ENCODE measurements at regions not wholly inside any gene's neighbourhood (a gene's known extent, or its start where the extent isn't known, plus 50 kb on each side); places are given as distances from the start of the nearest gene placed in this dataset.
A peak's percentile ranks its signal among the peaks of the same experiment; 100 is the strongest.

DNA sequence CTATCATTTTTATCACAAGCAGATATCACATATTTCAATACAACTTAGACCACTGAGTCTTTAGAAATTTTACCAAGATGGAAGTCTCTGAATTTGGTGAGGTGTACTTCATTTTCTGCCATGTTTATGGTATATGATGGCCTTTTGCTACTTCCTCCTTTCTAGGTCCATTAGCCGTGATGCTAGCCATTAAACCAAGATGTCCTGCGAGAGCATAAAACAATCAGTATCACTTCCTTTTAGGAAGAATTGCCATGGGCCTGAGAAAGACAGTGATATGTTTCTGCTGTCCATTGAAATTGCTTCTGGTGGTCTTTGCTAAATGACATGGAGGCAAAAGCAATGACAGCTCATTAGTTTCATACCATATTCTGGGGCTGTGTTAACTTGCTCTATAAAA lies 1851.7 kb upstream of the IGFBP7 start:
- FAIRE-seq (no peak), DNase-seq (ENCODE audit: insufficient read length, low spot score) (no peak)
- TF ChIP-seq, protein P1, sequence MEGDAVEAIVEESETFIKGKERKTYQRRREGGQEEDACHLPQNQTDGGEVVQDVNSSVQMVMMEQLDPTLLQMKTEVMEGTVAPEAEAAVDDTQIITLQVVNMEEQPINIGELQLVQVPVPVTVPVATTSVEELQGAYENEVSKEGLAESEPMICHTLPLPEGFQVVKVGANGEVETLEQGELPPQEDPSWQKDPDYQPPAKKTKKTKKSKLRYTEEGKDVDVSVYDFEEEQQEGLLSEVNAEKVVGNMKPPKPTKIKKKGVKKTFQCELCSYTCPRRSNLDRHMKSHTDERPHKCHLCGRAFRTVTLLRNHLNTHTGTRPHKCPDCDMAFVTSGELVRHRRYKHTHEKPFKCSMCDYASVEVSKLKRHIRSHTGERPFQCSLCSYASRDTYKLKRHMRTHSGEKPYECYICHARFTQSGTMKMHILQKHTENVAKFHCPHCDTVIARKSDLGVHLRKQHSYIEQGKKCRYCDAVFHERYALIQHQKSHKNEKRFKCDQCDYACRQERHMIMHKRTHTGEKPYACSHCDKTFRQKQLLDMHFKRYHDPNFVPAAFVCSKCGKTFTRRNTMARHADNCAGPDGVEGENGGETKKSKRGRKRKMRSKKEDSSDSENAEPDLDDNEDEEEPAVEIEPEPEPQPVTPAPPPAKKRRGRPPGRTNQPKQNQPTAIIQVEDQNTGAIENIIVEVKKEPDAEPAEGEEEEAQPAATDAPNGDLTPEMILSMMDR (IDR thresholded peaks at IDR 0.05; ENCODE audit: insufficient read depth, missing control alignments) = no peak

DNA sequence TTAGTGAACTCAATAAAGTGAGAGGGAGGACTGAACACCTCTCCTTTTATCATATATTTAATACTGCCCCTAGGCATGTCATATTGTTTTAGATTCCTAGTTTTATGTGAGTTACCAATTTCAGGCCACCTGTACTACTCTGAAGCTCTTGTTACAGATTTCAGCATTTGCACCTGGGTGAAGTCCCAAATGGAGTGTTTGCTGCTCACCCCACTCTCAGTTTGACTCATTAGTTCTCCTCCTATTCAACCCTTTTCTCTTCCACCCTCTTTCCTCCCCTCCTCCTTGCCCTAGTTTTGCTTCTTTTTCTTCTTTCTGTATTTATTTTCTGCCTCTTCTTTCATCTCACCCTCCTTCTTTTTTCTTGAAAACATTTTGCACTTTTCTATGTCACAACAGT lies 1852.2 kb upstream of the IGFBP7 start:
- TF ChIP-seq, protein P1 (IDR thresholded peaks at IDR 0.05; ENCODE audit: insufficient read depth, missing control alignments) = no peak
- no peak for DNase-seq (ENCODE audit: insufficient read length, low spot score)
- FAIRE-seq = no peak

DNA sequence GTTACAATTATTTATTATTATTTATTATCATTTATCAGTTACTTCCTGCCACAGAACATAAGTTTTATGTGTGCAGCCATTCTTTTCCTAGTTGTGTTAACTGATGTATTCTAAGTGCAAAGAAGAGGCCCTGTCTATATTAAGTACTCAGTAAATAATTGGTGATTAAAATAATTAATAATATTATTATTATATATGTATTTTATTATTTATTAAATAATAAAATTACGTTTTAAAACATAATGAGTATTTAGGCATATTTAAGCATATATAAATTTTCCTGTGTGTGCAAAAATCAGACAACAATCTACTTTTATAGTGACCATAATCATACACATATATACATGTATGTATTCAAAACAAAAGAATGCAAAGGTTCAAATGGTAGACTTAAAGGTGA lies 1871.6 kb upstream of the IGFBP7 start:
- TF ChIP-seq, protein P1 (IDR thresholded peaks at IDR 0.05; ENCODE audit: insufficient read depth, missing control alignments) = no peak
- FAIRE-seq (no peak), DNase-seq (ENCODE audit: insufficient read length, low spot score) (no peak)

DNA sequence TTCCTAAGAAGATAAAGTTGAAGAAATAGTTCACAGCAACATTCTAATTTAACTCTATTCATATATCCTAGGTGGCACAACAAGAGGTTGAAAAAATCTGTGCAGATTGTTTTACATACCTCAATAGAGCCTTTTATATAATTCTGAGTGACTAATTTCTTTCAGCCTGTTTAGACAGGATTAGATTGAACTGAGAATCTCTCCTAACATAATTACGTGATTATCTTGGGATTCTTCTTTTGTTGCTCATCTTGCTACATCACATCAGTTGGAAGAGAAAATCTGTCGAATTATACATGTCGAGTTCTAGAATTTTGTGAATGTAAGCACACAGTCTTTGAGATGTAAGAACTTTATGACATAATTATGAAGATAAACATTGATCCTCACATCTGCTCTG lies 1873.7 kb upstream of the IGFBP7 start:
- DNase-seq (ENCODE audit: insufficient read length, low spot score) (no peak), FAIRE-seq (peak; percentile 97)
- TF ChIP-seq, protein P1 (IDR thresholded peaks at IDR 0.05; ENCODE audit: insufficient read depth, missing control alignments) = no peak

DNA sequence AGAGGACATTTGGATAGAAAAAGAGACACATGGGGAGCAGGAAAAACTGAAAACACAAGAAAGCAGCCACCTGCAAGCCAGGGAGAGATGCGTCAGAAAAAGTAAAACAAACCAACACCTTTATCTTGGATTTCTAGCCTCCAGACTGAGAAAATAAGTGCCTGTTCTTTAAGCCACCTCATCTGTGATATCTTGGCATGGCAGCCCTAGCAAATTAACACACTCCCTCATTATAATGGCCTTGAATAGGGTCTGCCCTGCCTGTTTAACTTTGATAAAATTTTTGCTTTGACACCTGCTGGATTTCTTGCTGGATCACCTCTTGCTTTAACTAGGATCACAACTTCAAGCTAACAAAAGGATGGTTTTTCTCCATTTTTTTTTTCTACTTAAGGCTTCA lies 1892.0 kb upstream of the IGFBP7 start:
- DNase-seq (ENCODE audit: insufficient read length, low spot score) (no peak), FAIRE-seq (no peak)
- TF ChIP-seq, protein P1 (IDR thresholded peaks at IDR 0.05; ENCODE audit: insufficient read depth, missing control alignments) = no peak

DNA sequence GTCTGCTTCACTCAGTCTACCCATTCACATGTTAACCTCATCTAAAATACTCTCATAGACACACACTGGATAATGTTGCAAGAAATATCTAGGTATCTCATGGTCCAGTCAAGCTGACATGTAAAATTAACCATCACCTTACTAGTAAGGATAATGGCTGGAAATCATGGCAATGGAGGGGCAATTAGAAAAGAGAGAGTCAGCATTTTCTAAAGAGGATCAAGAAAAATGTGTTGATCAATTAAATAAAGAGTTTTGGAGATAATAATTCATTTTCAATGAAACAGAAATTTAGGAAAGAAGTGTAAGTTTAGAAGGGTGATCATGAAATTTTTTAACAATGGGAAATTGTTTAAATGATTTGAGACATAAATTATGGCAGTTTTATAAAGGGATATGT lies 1914.1 kb upstream of the IGFBP7 start:
- DNase-seq (ENCODE audit: insufficient read length, low spot score) (no peak), FAIRE-seq (no peak)
- TF ChIP-seq, protein P1 (IDR thresholded peaks at IDR 0.05; ENCODE audit: insufficient read depth, missing control alignments) = no peak

DNA sequence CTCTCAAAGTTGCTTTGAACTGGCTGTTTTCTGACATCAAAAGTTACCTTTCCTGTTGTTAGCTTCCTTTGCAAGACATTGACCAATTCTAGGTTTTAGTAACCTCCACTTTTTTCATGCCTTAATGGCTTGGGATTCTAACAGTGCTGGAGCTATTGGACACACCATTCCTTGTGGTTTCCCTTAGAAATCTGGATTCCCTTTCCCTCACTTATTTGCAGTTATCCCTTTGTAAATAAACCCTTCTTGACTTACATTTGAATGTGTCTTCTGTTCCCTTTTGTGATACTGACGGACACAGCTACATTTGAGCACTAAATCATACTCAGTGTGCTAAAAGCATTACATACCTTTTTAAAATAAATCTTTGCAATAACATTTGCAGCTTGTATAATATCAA lies 1927.6 kb upstream of the IGFBP7 start:
- FAIRE-seq (no peak), DNase-seq (ENCODE audit: insufficient read length, low spot score) (no peak)
- TF ChIP-seq, protein P1 (IDR thresholded peaks at IDR 0.05; ENCODE audit: insufficient read depth, missing control alignments) = no peak
